GM12878 (cell line): ENCODE measurements at regions not wholly inside any gene's neighbourhood (a gene's known extent, or its start where the extent isn't known, plus 50 kb on each side); places are given as distances from the start of the nearest gene placed in this dataset.

ENCODE experiments used
- BMI1 ChIP-seq: fragments of 450-650 bp; IDR thresholded peaks from 2 replicates; pipeline ENCODE4 v1.6.1; 2016; ENCODE audit warnings: mild to moderate bottlenecking, moderate library complexity, borderline replicate concordance
- CHD4 ChIP-seq: fragments of 200-600 bp; sonication (generic); IDR thresholded peaks from 2 replicates; pipeline ENCODE4 v1.6.1; 2016; ENCODE audit warnings: mild to moderate bottlenecking
- CTCF ChIP-seq, 3 experiments: IDR thresholded peaks in 2 of 3; conservative IDR thresholded peaks in 1 of 3; 2 replicates each; pipeline ENCODE4 v1.5.1; 2011; ENCODE audit warnings: low read depth in 3 of 3, low read length in 3 of 3, mild to moderate bottlenecking in 3 of 3, control low read depth in 2 of 3, moderate library complexity in 2 of 3, inconsistent platforms in 1 of 3, mixed read lengths in 1 of 3; ENCODE audit not compliant: control insufficient read depth in 2 of 3, insufficient read depth in 1 of 3; ENCODE audit errors: extremely low read depth in 1 of 3
- E2F4 ChIP-seq: IDR thresholded peaks from 2 replicates; pipeline ENCODE4 v1.6.1; 2012; ENCODE audit warnings: low read depth, low read length, improper control_type of control experiment
- EZH2 ChIP-seq: IDR thresholded peaks from 2 replicates; pipeline ENCODE4 v1.6.1; 2012; ENCODE audit warnings: low read depth, mild to moderate bottlenecking, control low read depth, inconsistent platforms, low read length, borderline replicate concordance; ENCODE audit not compliant: control insufficient read depth
- FOXM1 ChIP-seq: IDR thresholded peaks from 2 replicates; pipeline ENCODE4 v1.6.1; 2012; ENCODE audit warnings: low read depth, mild to moderate bottlenecking, inconsistent platforms, low read length, moderate library complexity
- IKZF1 ChIP-seq: fragments of 450-650 bp; conservative IDR thresholded peaks from 2 replicates; pipeline ENCODE4 v1.6.1; 2017; ENCODE audit warnings: antibody characterized with exemption, mild to moderate bottlenecking
- KDM1A ChIP-seq: fragments of 200-600 bp; sonication (generic); IDR thresholded peaks from 2 replicates; pipeline ENCODE4 v1.6.1; 2016; ENCODE audit warnings: borderline replicate concordance
- LARP7 ChIP-seq: fragments of 450-650 bp; IDR thresholded peaks from 2 replicates; pipeline ENCODE4 v1.6.1; 2017; ENCODE audit warnings: mild to moderate bottlenecking
- MXI1 ChIP-seq: fragments of 150-350 bp; IDR thresholded peaks from 2 replicates; pipeline ENCODE4 v1.6.1; 2011; ENCODE audit warnings: low read depth, mild to moderate bottlenecking, inconsistent platforms, low read length, improper control_type of control experiment
- SUPT20H ChIP-seq: IDR thresholded peaks from 2 replicates; pipeline ENCODE4 v1.6.1; 2011; ENCODE audit warnings: low read depth, mild to moderate bottlenecking, low read length, moderate library complexity, borderline replicate concordance; ENCODE audit not compliant: control insufficient read depth
- ZBTB40 ChIP-seq: fragments of 450-650 bp; IDR thresholded peaks from 2 replicates; pipeline ENCODE4 v1.6.1; 2016; ENCODE audit warnings: mild to moderate bottlenecking, moderate library complexity, borderline replicate concordance

- TF ChIP-seq IKZF1: no peak
- no peak for TF ChIP-seq KDM1A
- no peak for TF ChIP-seq E2F4
- no peak for TF ChIP-seq EZH2
- TF ChIP-seq CTCF (IDR thresholded peaks at IDR 0.05 in 2 of 3, conservative IDR thresholded peaks at IDR 0.05 in 1 of 3; ENCODE audit: control insufficient read depth in 2 of 3, extremely low read depth in 1 of 3, insufficient read depth in 1 of 3, low read depth in 3 of 3, low read length in 3 of 3): no peak
- TF ChIP-seq LARP7: no peak
- no peak for TF ChIP-seq FOXM1
- TF ChIP-seq BMI1: no peak
- no peak for TF ChIP-seq SUPT20H
- TF ChIP-seq CHD4: no peak
- TF ChIP-seq ZBTB40: no peak
- no peak for TF ChIP-seq MXI1
Observed at GRCh38 chr14:78071016-78071549, 99.1 kb upstream of the NRXN3 start.
